Neutrophil (primary cell): ENCODE measurements at regions not wholly inside any gene's neighbourhood (a gene's known extent, or its start where the extent isn't known, plus 50 kb on each side); places are given as distances from the start of the nearest gene placed in this dataset.

Experiments
- H3K27ac ChIP-seq: fragments of 200-600 bp; sonication (generic); 2 replicates; pipeline ENCODE4 v1.5.1; 2016; ENCODE audit warnings: mild to moderate bottlenecking, moderate library complexity
- H3K27me3 ChIP-seq: fragments of 200-600 bp; sonication (generic); 2 replicates; pipeline ENCODE4 v1.6.0; 2016; ENCODE audit warnings: mild to moderate bottlenecking
- H3K36me3 ChIP-seq: fragments of 200-600 bp; sonication (generic); 2 replicates; pipeline ENCODE4 v1.5.1; 2017
- H3K4me1 ChIP-seq, 2 experiments: fragments of 200-600 bp in 1 of 2; sonication (generic) in 1 of 2; 1 replicate in 1 of 2; 2 replicates in 1 of 2; pipeline versions ENCODE4 v1.5.1 to v1.6.1; 2013 to 2016; ENCODE audit warnings: low read depth in 1 of 2, low read length in 1 of 2, mild to moderate bottlenecking in 1 of 2, moderate library complexity in 1 of 2; ENCODE audit not compliant: control insufficient read depth in 1 of 2, insufficient read depth in 1 of 2
- H3K4me3 ChIP-seq, 2 experiments: fragments of 200-600 bp in 1 of 2; sonication (generic) in 1 of 2; 1 replicate in 1 of 2; 2 replicates in 1 of 2; pipeline ENCODE4 v1.5.1; 2013 to 2016; ENCODE audit warnings: low read depth in 1 of 2, low read length in 1 of 2, mild to moderate bottlenecking in 1 of 2, moderate library complexity in 1 of 2
- H3K9me3 ChIP-seq: fragments of 200-600 bp; sonication (generic); 2 replicates; pipeline ENCODE4 v1.5.1; 2016
- CTCF ChIP-seq: fragments of 200-600 bp; sonication (generic); IDR thresholded peaks from 2 replicates; pipeline ENCODE4 v1.5.1; 2016; ENCODE audit warnings: antibody characterized with exemption

GRCh38 chr1:55329808-55330432 is 114.8 kb upstream of the USP24 start:
- Histone ChIP-seq H3K4me1 (no peaks in the 10 kb centered on the region), H3K27me3 (no peaks in the 10 kb centered on the region), H3K27ac (no peak overlapping the region), H3K9me3 (no peaks in the 10 kb centered on the region), H3K36me3 (no peaks in the 10 kb centered on the region), H3K4me3 (no peak overlapping the region)
- no peak for TF ChIP-seq CTCF

GRCh38 chr1:55329091-55329490 is 113.9 kb upstream of the USP24 start:
- Histone ChIP-seq H3K27ac (no peak overlapping the region), H3K4me1 (no peaks in the 10 kb centered on the region), H3K36me3 (no peaks in the 10 kb centered on the region), H3K4me3 (no peak overlapping the region), H3K27me3 (no peaks in the 10 kb centered on the region), H3K9me3 (no peaks in the 10 kb centered on the region)
- TF ChIP-seq CTCF: no peak

GRCh38 chr1:55326496-55327243 is 111.5 kb upstream of the USP24 start:
- Histone ChIP-seq H3K36me3 (no peaks in the 10 kb centered on the region), H3K4me3 (no peak overlapping the region), H3K9me3 (no peaks in the 10 kb centered on the region), H3K27ac (no peak overlapping the region), H3K4me1 (no peaks in the 10 kb centered on the region), H3K27me3 (no peaks in the 10 kb centered on the region)
- TF ChIP-seq CTCF: no peak

- no peaks in the 10 kb centered on the region for H3K4me1 ChIP-seq
- H3K9me3 ChIP-seq: no peaks in the 10 kb centered on the region
- TF ChIP-seq CTCF: no peak
- H3K4me3 ChIP-seq: no peak overlapping the region
- H3K27me3 ChIP-seq: no peaks in the 10 kb centered on the region
- H3K36me3 ChIP-seq: no peaks in the 10 kb centered on the region
- H3K27ac ChIP-seq: no peak overlapping the region
Observed at GRCh38 chr1:55323760-55324159, 108.6 kb upstream of the USP24 start.

GRCh38 chr1:55322842-55323241 is 107.7 kb upstream of the USP24 start:
- Histone ChIP-seq H3K27me3 (peaks cover 7% of the 10 kb centered on the region), H3K27ac (no peak overlapping the region), H3K36me3 (no peaks in the 10 kb centered on the region), H3K9me3 (no peaks in the 10 kb centered on the region), H3K4me1 (no peaks in the 10 kb centered on the region), H3K4me3 (no peak overlapping the region)
- TF ChIP-seq CTCF: no peak
